OCI-LY7 (cell line): ENCODE measurements at regions not wholly inside any gene's neighbourhood (a gene's known extent, or its start where the extent isn't known, plus 50 kb on each side); places are given as distances from the start of the nearest gene placed in this dataset.

Experiments used
- EZH2phosphoT487 ChIP-seq: fragments of 200-600 bp; sonication (generic); IDR thresholded peaks from 2 replicates; pipeline ENCODE4 v1.6.1; 2018; ENCODE audit warnings: low read depth, borderline replicate concordance, mild to moderate bottlenecking, mixed run types, antibody characterized with exemption, low read length, moderate library complexity, mixed read lengths
- TF ChIP-seq, protein P1 (sequence below): fragments of 200-600 bp; sonication (generic); conservative IDR thresholded peaks from 2 replicates; pipeline ENCODE4 v1.5.1; 2014; ENCODE audit warnings: mild to moderate bottlenecking, antibody characterized with exemption, low read length, moderate library complexity, mixed read lengths

DNA sequence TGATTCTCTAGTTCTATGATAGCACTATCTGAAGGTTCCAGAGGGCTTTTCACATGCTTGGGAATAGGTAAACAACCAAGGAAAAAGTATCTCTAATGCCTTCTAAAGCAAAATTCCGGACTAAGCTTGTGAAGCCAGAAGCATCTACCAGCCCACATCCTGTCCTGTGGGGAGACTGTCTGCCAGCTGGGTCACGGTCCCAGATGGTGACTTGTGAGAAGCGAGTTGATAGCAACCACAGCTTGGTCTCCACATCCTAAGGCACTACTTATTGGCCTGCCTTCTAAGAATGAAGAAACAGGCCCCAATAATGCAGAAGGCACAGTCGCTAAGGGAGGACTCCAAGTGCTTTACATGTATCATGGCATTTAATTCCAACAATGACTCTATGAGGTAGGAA, 184.1 kb upstream of the ADRA1B start:
- TF ChIP-seq, protein P1, sequence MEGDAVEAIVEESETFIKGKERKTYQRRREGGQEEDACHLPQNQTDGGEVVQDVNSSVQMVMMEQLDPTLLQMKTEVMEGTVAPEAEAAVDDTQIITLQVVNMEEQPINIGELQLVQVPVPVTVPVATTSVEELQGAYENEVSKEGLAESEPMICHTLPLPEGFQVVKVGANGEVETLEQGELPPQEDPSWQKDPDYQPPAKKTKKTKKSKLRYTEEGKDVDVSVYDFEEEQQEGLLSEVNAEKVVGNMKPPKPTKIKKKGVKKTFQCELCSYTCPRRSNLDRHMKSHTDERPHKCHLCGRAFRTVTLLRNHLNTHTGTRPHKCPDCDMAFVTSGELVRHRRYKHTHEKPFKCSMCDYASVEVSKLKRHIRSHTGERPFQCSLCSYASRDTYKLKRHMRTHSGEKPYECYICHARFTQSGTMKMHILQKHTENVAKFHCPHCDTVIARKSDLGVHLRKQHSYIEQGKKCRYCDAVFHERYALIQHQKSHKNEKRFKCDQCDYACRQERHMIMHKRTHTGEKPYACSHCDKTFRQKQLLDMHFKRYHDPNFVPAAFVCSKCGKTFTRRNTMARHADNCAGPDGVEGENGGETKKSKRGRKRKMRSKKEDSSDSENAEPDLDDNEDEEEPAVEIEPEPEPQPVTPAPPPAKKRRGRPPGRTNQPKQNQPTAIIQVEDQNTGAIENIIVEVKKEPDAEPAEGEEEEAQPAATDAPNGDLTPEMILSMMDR, result no peak
- TF ChIP-seq EZH2phosphoT487, result no peak
